CD14-positive monocyte (primary cell): ENCODE measurements at regions not wholly inside any gene's neighbourhood (a gene's known extent, or its start where the extent isn't known, plus 50 kb on each side); places are given as distances from the start of the nearest gene placed in this dataset.

ENCODE experiments used
- DNase-seq, 3 donors: peaks; one replicate each; pipeline ENCODE4 v3.0.0-alpha.2; 2011 to 2022
- H2AFZ ChIP-seq: 2 replicates; pipeline ENCODE4 v1.6.0; 2012; ENCODE audit warnings: mild to moderate bottlenecking, low read depth, low read length, inconsistent platforms; ENCODE audit not compliant: insufficient read depth, poor library complexity, severe bottlenecking
- H3K27ac ChIP-seq, 2 donors: 1 replicate in 1 of 2; 2 replicates in 1 of 2; pipeline ENCODE4 v1.5.1; 2012 to 2013; ENCODE audit warnings: low read length in 2 of 2, control low read depth in 1 of 2, inconsistent platforms in 1 of 2, low read depth in 1 of 2, mild to moderate bottlenecking in 1 of 2
- H3K27me3 ChIP-seq, 2 donors: one replicate each; pipeline versions ENCODE4 v1.6.0 to v1.6.1; 2011 to 2013; ENCODE audit warnings: low read length in 2 of 2; ENCODE audit not compliant: control insufficient read depth in 2 of 2, insufficient read depth in 2 of 2
- H3K36me3 ChIP-seq, 2 donors: replicated peaks in 1 of 2; 1 replicate in 1 of 2; 2 replicates in 1 of 2; pipeline versions ENCODE4 v1.5.1 to v1.6.1; 2012 to 2013; ENCODE audit warnings: low read length in 2 of 2, control low read depth in 1 of 2, inconsistent platforms in 1 of 2, mild to moderate bottlenecking in 1 of 2; ENCODE audit not compliant: insufficient read depth in 2 of 2, control insufficient read depth in 1 of 2
- H3K4me1 ChIP-seq, 2 donors: 1 replicate in 1 of 2; 2 replicates in 1 of 2; pipeline versions ENCODE4 v1.5.1 to v1.6.1; 2012 to 2013; ENCODE audit warnings: low read length in 2 of 2, control low read depth in 1 of 2, inconsistent platforms in 1 of 2, mild to moderate bottlenecking in 1 of 2, moderate library complexity in 1 of 2; ENCODE audit not compliant: insufficient read depth in 2 of 2, control insufficient read depth in 1 of 2
- H3K4me2 ChIP-seq: replicated peaks from 2 replicates; pipeline ENCODE3; 2012; ENCODE audit warnings: low read length, moderate library complexity, mild to moderate bottlenecking; ENCODE audit not compliant: poor library complexity, severe bottlenecking; ENCODE audit errors: extremely low read depth
- H3K4me3 ChIP-seq, 3 experiments: fragments of 200-600 bp in 1 of 3; sonication (generic) in 1 of 3; replicated peaks in 1 of 3; 1 replicate in 2 of 3; 2 replicates in 1 of 3; pipeline ENCODE4 v1.5.1; 2011 to 2013; ENCODE audit warnings: low read length in 3 of 3, mild to moderate bottlenecking in 3 of 3, control low read depth in 2 of 3, low read depth in 2 of 3, inconsistent platforms in 1 of 3, moderate library complexity in 1 of 3
- H3K79me2 ChIP-seq: 2 replicates; pipeline ENCODE4 v1.6.0; 2012; ENCODE audit warnings: mild to moderate bottlenecking, control low read depth, inconsistent platforms, low read length, moderate library complexity; ENCODE audit not compliant: insufficient read depth
- H3K9ac ChIP-seq: 2 replicates; pipeline ENCODE4 v1.6.0; 2017; ENCODE audit warnings: low read length, mild to moderate bottlenecking; ENCODE audit not compliant: insufficient read depth, poor library complexity, severe bottlenecking
- H3K9me3 ChIP-seq, 2 donors: replicated peaks in 1 of 2; 1 replicate in 1 of 2; 2 replicates in 1 of 2; pipeline versions ENCODE4 v1.5.1 to v1.6.1; 2012 to 2013; ENCODE audit warnings: low read length in 2 of 2, control low read depth in 1 of 2; ENCODE audit not compliant: control insufficient read depth in 1 of 2, insufficient read depth in 1 of 2
- H4K20me1 ChIP-seq: 2 replicates; pipeline ENCODE4 v1.6.0; 2012; ENCODE audit warnings: mild to moderate bottlenecking, low read length, control low read depth, moderate library complexity; ENCODE audit not compliant: insufficient read depth
- H3K27ac Mint-ChIP-seq, 7 donors: one replicate each; pipeline ENCODE4 v1.8.0; 2020; ENCODE audit warnings: mild to moderate bottlenecking in 7 of 7, mixed read lengths in 7 of 7, moderate library complexity in 6 of 7, inconsistent platforms in 2 of 7
- H3K27me3 Mint-ChIP-seq, 3 donors: one replicate each; pipeline ENCODE4 v1.8.0; 2021 to 2022; ENCODE audit warnings: low read depth in 3 of 3, mild to moderate bottlenecking in 3 of 3, mixed read lengths in 3 of 3, moderate library complexity in 3 of 3, inconsistent platforms in 1 of 3
- H3K36me3 Mint-ChIP-seq, 2 donors: one replicate each; pipeline ENCODE4 v1.8.0; 2020; ENCODE audit warnings: mixed read lengths in 2 of 2, inconsistent platforms in 1 of 2, mild to moderate bottlenecking in 1 of 2
- H3K4me1 Mint-ChIP-seq: one replicate; pipeline ENCODE4 v1.8.0; 2020; ENCODE audit warnings: mild to moderate bottlenecking, mixed read lengths
- H3K4me3 Mint-ChIP-seq, 2 donors: one replicate each; pipeline ENCODE4 v1.8.0; 2020; ENCODE audit warnings: mild to moderate bottlenecking in 2 of 2, mixed read lengths in 2 of 2, moderate library complexity in 1 of 2
- H3K9me3 Mint-ChIP-seq, 7 donors: one replicate each; pipeline ENCODE4 v1.8.0; 2020 to 2022; ENCODE audit warnings: mixed read lengths in 7 of 7, mild to moderate bottlenecking in 6 of 7, moderate library complexity in 6 of 7, inconsistent platforms in 2 of 7
- CTCF ChIP-seq: fragments of 200-600 bp; IDR thresholded peaks from one replicate; pipeline ENCODE4 v1.8.0; 2022; ENCODE audit warnings: antibody characterized with exemption, mild to moderate bottlenecking
- WGBS: methylation state at CpG from one replicate; pipeline ENCODE4 v1.1.5; 2013; ENCODE audit warnings: missing lambda C conversion rate; ENCODE audit not compliant: insufficient coverage; 5-methylcytosine and 5-hydroxymethylcytosine counted together
- intact Hi-C, 2 donors: fragments of 100-400 bp; cut with micrococcal nuclease; formaldehyde crosslinking; loops; one replicate each; pipeline versions ENCODE4 v1.15.0 to v1.15.1; 2023

GRCh38 chr2:13818002-13818401 lies 814.5 kb upstream of the LRATD1 start:
- H3K9ac ChIP-seq, result no peak overlapping the region
- H3K4me2 ChIP-seq, result no peak overlapping the region
- no peak for TF ChIP-seq CTCF
- H3K36me3 ChIP-seq, result no peaks in the 10 kb centered on the region
- no peaks in the 10 kb centered on the region for H3K9me3 ChIP-seq
- H3K27ac ChIP-seq, result no peak overlapping the region
- intact Hi-C loops, result no loop called here
- DNase-seq, result no peak
- no peaks in the 10 kb centered on the region for H3K36me3 Mint-ChIP-seq
- peaks cover 0 to 3% (median 0%) of the 10 kb centered on the region in 7 donors for H3K9me3 Mint-ChIP-seq
- no peaks in the 10 kb centered on the region for H4K20me1 ChIP-seq
- no CpG with 5 or more reads among the region's 4 CpGs for WGBS
- no peaks in the 10 kb centered on the region for H3K4me1 ChIP-seq
- H2AFZ ChIP-seq, result no peak overlapping the region
- H3K79me2 ChIP-seq, result no peaks in the 10 kb centered on the region
- H3K27ac Mint-ChIP-seq, result no peak overlapping the region
- no peaks in the 10 kb centered on the region for H3K27me3 ChIP-seq
- no peak overlapping the region for H3K4me3 Mint-ChIP-seq
- no peaks in the 10 kb centered on the region for H3K4me1 Mint-ChIP-seq
- no peak overlapping the region for H3K4me3 ChIP-seq
- H3K27me3 Mint-ChIP-seq, result no peaks in the 10 kb centered on the region

- H3K27me3 Mint-ChIP-seq, result no peaks in the 10 kb centered on the region
Measured at GRCh38 chr2:13819896-13820295, 812.6 kb upstream of the LRATD1 start.

More at GRCh38 chr2:13819896-13820295, 812.6 kb upstream of the LRATD1 start:
- Histone ChIP-seq H2AFZ (no peak overlapping the region), H3K4me1 (no peaks in the 10 kb centered on the region), H3K4me2 (no peak overlapping the region), H4K20me1 (no peaks in the 10 kb centered on the region), H3K9ac (no peak overlapping the region), H3K4me3 (no peak overlapping the region), H3K79me2 (no peaks in the 10 kb centered on the region), H3K27me3 (no peaks in the 10 kb centered on the region), H3K9me3 (no peaks in the 10 kb centered on the region), H3K36me3 (no peaks in the 10 kb centered on the region), H3K27ac (no peak overlapping the region)
- Mint-ChIP-seq H3K4me3 (no peak overlapping the region), H3K36me3 (no peaks in the 10 kb centered on the region), H3K4me1 (no peaks in the 10 kb centered on the region), H3K27ac (no peak overlapping the region), H3K9me3 (peaks cover 0 to 3% (median 0%) of the 10 kb centered on the region in 7 donors)
- intact Hi-C loops, result no loop called here
- TF ChIP-seq CTCF, result no peak
- no peak for DNase-seq
- no CpG with 5 or more reads among the region's 2 CpGs for WGBS
